Neural cell (in vitro differentiated cells): ENCODE measurements at regions not wholly inside any gene's neighbourhood (a gene's known extent, or its start where the extent isn't known, plus 50 kb on each side); places are given as distances from the start of the nearest gene placed in this dataset.

Experiments used
- H2AFZ ChIP-seq: fragments of 200-600, 300-800 bp; sonication (generic), shearing (Covaris generic); 2 replicates; pipeline ENCODE4 v1.6.0; 2014; ENCODE audit warnings: low read depth, mild to moderate bottlenecking, antibody characterized with exemption, low read length, moderate library complexity
- H3F3A ChIP-seq: fragments of 200-600 bp; shearing (Covaris generic); 2 replicates; pipeline ENCODE4 v1.6.1; 2016; ENCODE audit warnings: mild to moderate bottlenecking, moderate library complexity, mixed read lengths, antibody characterized with exemption, low read length; ENCODE audit not compliant: insufficient read depth, poor library complexity, severe bottlenecking
- H3K27ac ChIP-seq: fragments of 200-600, 300-800 bp; sonication (generic), shearing (Covaris generic); 2 replicates; pipeline ENCODE4 v1.5.1; 2014; ENCODE audit warnings: mild to moderate bottlenecking, low read length, moderate library complexity
- H3K27me3 ChIP-seq: fragments of 300-800, 200-600 bp; sonication (generic), shearing (Covaris generic); 2 replicates; pipeline ENCODE4 v1.6.0; 2014; ENCODE audit warnings: mild to moderate bottlenecking, low read depth, low read length, moderate library complexity; ENCODE audit not compliant: insufficient read depth
- H3K36me3 ChIP-seq: fragments of 300-800, 200-600 bp; sonication (generic), shearing (Covaris generic); 2 replicates; pipeline ENCODE4 v1.5.1; 2014; ENCODE audit warnings: mild to moderate bottlenecking, antibody characterized with exemption, low read length, moderate library complexity; ENCODE audit not compliant: insufficient read depth
- H3K4me2 ChIP-seq: fragments of 300-800, 200-600 bp; sonication (generic), shearing (Covaris generic); 2 replicates; pipeline ENCODE4 v1.6.0; 2014; ENCODE audit warnings: mild to moderate bottlenecking, low read length
- H3K4me3 ChIP-seq: fragments of 300-800, 200-600 bp; sonication (generic), shearing (Covaris generic); 2 replicates; pipeline ENCODE4 v1.5.1; 2014; ENCODE audit warnings: mild to moderate bottlenecking, low read length, moderate library complexity
- H3K79me2 ChIP-seq: fragments of 200-600 bp; shearing (Covaris generic); replicated peaks from 2 replicates; pipeline ENCODE4 v1.6.0; 2014; ENCODE audit warnings: mild to moderate bottlenecking, low read length, moderate library complexity; ENCODE audit not compliant: insufficient read depth
- H3K9ac ChIP-seq: fragments of 300-800, 200-600 bp; sonication (generic), shearing (Covaris generic); 2 replicates; pipeline ENCODE4 v1.6.1; 2016; ENCODE audit warnings: mild to moderate bottlenecking, low read length, mixed read lengths
- H3K9me2 ChIP-seq: fragments of 200-600 bp; shearing (Covaris generic); 2 replicates; pipeline ENCODE4 v1.6.1; 2016; ENCODE audit warnings: mild to moderate bottlenecking, low read length, mixed read lengths; ENCODE audit not compliant: insufficient read depth
- H3K9me3 ChIP-seq: fragments of 200-600, 300-800 bp; sonication (generic), shearing (Covaris generic); 2 replicates; pipeline ENCODE4 v1.6.1; 2016; ENCODE audit warnings: mild to moderate bottlenecking, mixed run types, low read length, moderate library complexity, mixed read lengths
- H4K20me1 ChIP-seq: fragments of 200-600 bp; shearing (Covaris generic); 2 replicates; pipeline ENCODE4 v1.6.1; 2016; ENCODE audit warnings: mild to moderate bottlenecking, mixed run types; ENCODE audit not compliant: insufficient read depth
- CTCF ChIP-seq: fragments of 450-650 bp; IDR thresholded peaks from 2 replicates; pipeline ENCODE4 v1.5.1; 2014; ENCODE audit warnings: antibody characterized with exemption, mild to moderate bottlenecking, moderate library complexity; ENCODE audit not compliant: poor library complexity, severe bottlenecking
- EP300 ChIP-seq: fragments of 450-650 bp; conservative IDR thresholded peaks from 2 replicates; pipeline ENCODE4 v1.6.1; 2014; ENCODE audit warnings: antibody characterized with exemption, mild to moderate bottlenecking, moderate library complexity; ENCODE audit not compliant: poor library complexity, severe bottlenecking
- EZH2 ChIP-seq: fragments of 200-600, 300-800 bp; shearing (Covaris generic), sonication (generic); IDR thresholded peaks from 2 replicates; pipeline ENCODE4 v1.6.1; 2014; ENCODE audit warnings: antibody characterized with exemption, low read length, borderline replicate concordance, mild to moderate bottlenecking; ENCODE audit not compliant: insufficient read depth, poor library complexity, severe bottlenecking
- MXI1 ChIP-seq: fragments of 450-650 bp; conservative IDR thresholded peaks from 2 replicates; pipeline ENCODE4 v1.6.1; 2014; ENCODE audit warnings: antibody characterized with exemption, mild to moderate bottlenecking; ENCODE audit not compliant: poor library complexity, severe bottlenecking
- POLR2AphosphoS5 ChIP-seq: IDR thresholded peaks from 2 replicates; pipeline ENCODE4 v1.6.1; 2012
- RAD21 ChIP-seq: fragments of 450-650 bp; conservative IDR thresholded peaks from 2 replicates; pipeline ENCODE4 v1.6.1; 2014; ENCODE audit warnings: antibody characterized with exemption, mild to moderate bottlenecking, moderate library complexity
- REST ChIP-seq: IDR thresholded peaks from 2 replicates; pipeline ENCODE4 v1.6.1; 2012; ENCODE audit warnings: borderline replicate concordance
- SMC3 ChIP-seq: fragments of 450-650 bp; conservative IDR thresholded peaks from 2 replicates; pipeline ENCODE4 v1.6.1; 2014; ENCODE audit warnings: antibody characterized with exemption, mild to moderate bottlenecking, moderate library complexity; ENCODE audit not compliant: poor library complexity
- TAF1 ChIP-seq: IDR thresholded peaks from 2 replicates; pipeline ENCODE4 v1.6.1; 2012; ENCODE audit warnings: low read depth

GRCh38 chrX:79515529-79515928 lies 148.4 kb upstream of the ITM2A start:
- Histone ChIP-seq H3K79me2 (no peaks in the 10 kb centered on the region), H4K20me1 (no peaks in the 10 kb centered on the region), H3K9me2 (no peaks in the 10 kb centered on the region), H3K27ac (no peak overlapping the region), H3K9ac (no peak overlapping the region), H3F3A (no peaks in the 10 kb centered on the region), H3K4me3 (no peak overlapping the region), H3K9me3 (no peaks in the 10 kb centered on the region), H2AFZ (no peak overlapping the region), H3K4me2 (no peak overlapping the region), H3K27me3 (no peaks in the 10 kb centered on the region), H3K36me3 (no peaks in the 10 kb centered on the region)
- TF ChIP-seq CTCF (no peak), REST (no peak), MXI1 (no peak), EZH2 (no peak), POLR2AphosphoS5 (no peak), SMC3 (no peak), TAF1 (no peak), RAD21 (no peak), EP300 (no peak)

GRCh38 chrX:79511799-79512198 lies 144.7 kb upstream of the ITM2A start:
- no peak overlapping the region for H3K4me3 ChIP-seq
- H4K20me1 ChIP-seq, result no peaks in the 10 kb centered on the region
- H2AFZ ChIP-seq, result no peak overlapping the region
- H3K9me2 ChIP-seq, result no peaks in the 10 kb centered on the region
- no peaks in the 10 kb centered on the region for H3K79me2 ChIP-seq
- TF ChIP-seq POLR2AphosphoS5, result no peak
- TF ChIP-seq MXI1, result no peak
- TF ChIP-seq TAF1, result no peak
- no peak for TF ChIP-seq RAD21
- TF ChIP-seq SMC3, result no peak
- no peak for TF ChIP-seq EP300
- H3K4me2 ChIP-seq, result no peak overlapping the region
- H3F3A ChIP-seq, result no peaks in the 10 kb centered on the region
- no peak overlapping the region for H3K9ac ChIP-seq
- H3K9me3 ChIP-seq, result no peaks in the 10 kb centered on the region
- H3K27me3 ChIP-seq, result no peaks in the 10 kb centered on the region
- no peaks in the 10 kb centered on the region for H3K36me3 ChIP-seq
- H3K27ac ChIP-seq, result no peak overlapping the region

GRCh38 chrX:79506001-79506400 lies 138.9 kb upstream of the ITM2A start:
- no peaks in the 10 kb centered on the region for H3K79me2 ChIP-seq

More at GRCh38 chrX:79506001-79506400, 138.9 kb upstream of the ITM2A start:
- H3K9me3 ChIP-seq, result no peaks in the 10 kb centered on the region
- H3K27ac ChIP-seq, result no peak overlapping the region
- H3K4me2 ChIP-seq, result no peak overlapping the region
- no peak overlapping the region for H2AFZ ChIP-seq
- H3F3A ChIP-seq, result no peaks in the 10 kb centered on the region
- H3K9ac ChIP-seq, result no peak overlapping the region
- no peaks in the 10 kb centered on the region for H3K9me2 ChIP-seq
- no peaks in the 10 kb centered on the region for H3K36me3 ChIP-seq
- H3K27me3 ChIP-seq, result no peaks in the 10 kb centered on the region
- TF ChIP-seq TAF1 (no peak), POLR2AphosphoS5 (no peak), CTCF (no peak), REST (no peak), RAD21 (no peak)
- no peak overlapping the region for H3K4me3 ChIP-seq
- H4K20me1 ChIP-seq, result no peaks in the 10 kb centered on the region
